ENCODE measurements at regions not wholly inside any gene's neighbourhood (a gene's known extent, or its start where the extent isn't known, plus 50 kb on each side); places are given as distances from the start of the nearest gene placed in this dataset.

DNA sequence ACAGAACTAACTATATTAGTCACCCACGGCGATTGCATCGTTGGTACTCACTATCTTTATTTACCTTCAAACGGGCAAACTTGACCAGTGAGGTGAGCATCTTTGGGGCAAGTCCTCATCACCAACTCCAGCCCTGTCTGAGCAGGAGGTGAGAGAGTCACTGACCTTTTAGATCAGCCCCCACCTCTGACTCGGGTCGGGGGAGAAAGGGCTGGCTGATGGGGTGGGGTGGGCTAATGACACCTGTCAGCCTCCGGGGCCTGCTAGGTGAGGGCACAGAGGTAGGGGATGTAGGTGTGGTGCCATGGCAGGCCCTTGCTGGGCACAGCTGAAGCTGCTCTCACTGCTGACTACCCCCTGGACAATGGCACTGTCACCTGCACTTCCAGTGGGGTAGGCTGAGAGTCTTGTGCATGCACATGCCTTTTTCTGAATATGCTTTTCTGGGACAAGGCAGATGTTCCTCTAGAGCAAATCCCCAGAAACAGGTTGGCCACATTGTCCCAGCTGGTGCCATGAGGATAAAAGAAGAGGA is 359.5 kb upstream of the MKI67 start:
- Histone ChIP-seq H3K27ac (no peak overlapping the region), H3K4me2 (no peak overlapping the region), H3K9ac (no peak overlapping the region), H4K20me1 (no peaks in the 10 kb centered on the region), H3K36me3 (no peaks in the 10 kb centered on the region), H3K27me3 (no peaks in the 10 kb centered on the region), H3K9me3 (no peaks in the 10 kb centered on the region), H3K4me1 (peaks cover 34% of the 10 kb centered on the region), H3K4me3 (no peak overlapping the region)
- no peak for TF ChIP-seq Cebpa-rat (IDR thresholded peaks at IDR 0.05)

DNA sequence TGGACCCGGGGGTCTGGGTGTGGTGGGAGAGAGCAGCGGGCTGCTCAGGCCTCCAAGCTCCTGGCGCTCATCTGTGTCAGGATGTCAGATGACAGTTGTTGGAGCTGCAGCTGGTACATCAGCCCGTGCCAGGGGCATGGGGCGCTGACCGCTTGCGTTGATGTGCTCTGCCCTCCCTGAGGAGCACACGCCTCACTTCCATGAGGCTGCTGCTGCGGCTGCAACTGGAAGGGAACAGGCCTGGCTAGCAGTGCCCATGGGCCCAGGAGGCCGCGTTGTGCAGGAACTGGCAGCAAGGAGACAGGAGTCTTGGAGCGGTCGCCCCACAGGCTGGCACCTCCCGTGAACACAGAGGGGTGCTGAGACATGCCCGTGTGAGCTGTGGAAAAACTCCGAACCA is 361.3 kb upstream of the MKI67 start:
- Histone ChIP-seq H3K36me3 (no peaks in the 10 kb centered on the region), H3K9me3 (no peaks in the 10 kb centered on the region), H3K27me3 (no peaks in the 10 kb centered on the region), H3K4me2 (no peak overlapping the region), H3K9ac (no peak overlapping the region), H3K27ac (no peak overlapping the region), H3K4me3 (no peak overlapping the region), H4K20me1 (no peaks in the 10 kb centered on the region), H3K4me1 (peaks cover 28% of the 10 kb centered on the region)
- TF ChIP-seq Cebpa-rat (IDR thresholded peaks at IDR 0.05): no peak

DNA sequence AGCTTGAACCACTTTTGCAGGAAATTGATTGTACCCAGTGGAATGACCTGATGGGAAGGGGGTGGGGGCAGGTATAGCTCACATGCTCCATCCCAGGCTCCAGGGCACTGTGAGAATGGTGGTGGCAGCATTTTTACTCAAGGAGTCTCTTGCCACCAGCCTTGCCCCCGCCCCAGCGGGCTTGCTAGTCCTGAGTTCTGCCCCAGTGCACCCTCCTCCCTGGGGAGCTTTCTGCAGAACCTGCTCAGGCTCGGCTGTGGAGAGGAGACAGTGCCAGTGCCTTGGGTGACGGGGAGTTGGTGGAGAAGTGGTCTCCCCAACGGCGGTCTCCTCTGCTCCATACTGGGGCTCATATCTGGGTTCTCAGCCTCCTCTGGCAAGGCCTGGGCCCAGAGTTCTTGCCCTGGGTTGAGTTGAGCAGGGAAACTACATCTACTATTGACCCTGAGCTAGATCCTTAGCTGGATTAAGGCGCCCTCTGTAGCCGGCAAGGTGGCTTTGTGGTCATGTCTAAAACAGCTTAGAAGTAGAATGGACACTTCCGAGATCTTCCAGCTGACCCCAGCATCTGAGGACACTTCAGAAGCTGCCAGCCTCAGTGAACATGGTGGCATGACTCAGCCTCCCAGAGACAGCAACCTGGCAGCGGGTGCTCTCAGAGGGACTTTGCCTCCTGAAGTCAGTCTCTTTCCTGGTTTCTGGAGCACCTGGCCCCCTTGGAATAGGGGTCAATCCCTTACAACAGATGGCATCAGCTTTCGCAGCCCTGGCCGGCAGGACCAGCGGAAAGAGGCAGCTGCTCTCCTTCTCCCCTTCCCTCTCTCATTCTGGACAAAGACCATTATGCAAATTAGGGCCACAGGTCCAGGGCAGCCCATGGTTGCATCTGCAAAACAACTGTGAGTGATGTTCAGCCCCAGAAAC is 363.4 kb upstream of the MKI67 start:
- H3K27me3 ChIP-seq: no peaks in the 10 kb centered on the region
- H3K4me1 ChIP-seq: peaks cover 28% of the 10 kb centered on the region
- no peak overlapping the region for H3K9ac ChIP-seq
- no peaks in the 10 kb centered on the region for H3K9me3 ChIP-seq
- H3K4me2 ChIP-seq: peak overlapping the region; percentile 84
- no peak overlapping the region for H3K4me3 ChIP-seq
- no peak overlapping the region for H3K27ac ChIP-seq
- no peak for TF ChIP-seq Cebpa-rat (IDR thresholded peaks at IDR 0.05)
- H3K36me3 ChIP-seq: no peaks in the 10 kb centered on the region
- H4K20me1 ChIP-seq: no peaks in the 10 kb centered on the region

DNA sequence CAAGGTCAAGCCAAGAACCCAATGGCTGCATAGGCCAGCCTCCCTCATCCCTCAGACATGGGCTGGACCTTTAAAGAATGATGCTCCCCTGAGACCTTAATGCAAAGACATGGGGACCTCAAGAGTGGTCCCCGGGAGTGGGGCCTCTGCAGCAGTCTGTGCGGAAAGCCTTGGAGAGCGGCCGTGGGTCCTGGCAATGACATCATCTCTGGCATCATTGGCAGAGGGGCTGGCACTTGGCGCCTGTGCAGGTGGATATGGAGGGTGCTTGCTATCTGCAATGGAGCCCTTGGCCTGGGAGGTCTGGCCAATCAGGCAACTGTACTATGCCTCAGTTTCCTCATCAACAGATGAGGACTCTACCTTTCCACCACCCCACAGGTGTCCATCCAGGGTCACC is 365.5 kb upstream of the MKI67 start:
- no peaks in the 10 kb centered on the region for H3K27me3 ChIP-seq
- no peak overlapping the region for H3K9ac ChIP-seq
- H3K4me1 ChIP-seq: peaks cover 45% of the 10 kb centered on the region
- H3K9me3 ChIP-seq: no peaks in the 10 kb centered on the region
- H3K27ac ChIP-seq: no peak overlapping the region
- H3K36me3 ChIP-seq: no peaks in the 10 kb centered on the region
- no peak for TF ChIP-seq Cebpa-rat (IDR thresholded peaks at IDR 0.05)
- H4K20me1 ChIP-seq: no peaks in the 10 kb centered on the region
- no peak overlapping the region for H3K4me2 ChIP-seq
- H3K4me3 ChIP-seq: no peak overlapping the region

- H3K4me2 ChIP-seq: no peak overlapping the region
- H3K9me3 ChIP-seq: no peaks in the 10 kb centered on the region
- TF ChIP-seq Cebpa-rat (IDR thresholded peaks at IDR 0.05): no peak
- H3K27ac ChIP-seq: no peak overlapping the region
- H4K20me1 ChIP-seq: no peaks in the 10 kb centered on the region
- no peak overlapping the region for H3K4me3 ChIP-seq
- peaks cover 30% of the 10 kb centered on the region for H3K4me1 ChIP-seq
- H3K36me3 ChIP-seq: no peaks in the 10 kb centered on the region
- no peak overlapping the region for H3K9ac ChIP-seq
- H3K27me3 ChIP-seq: no peaks in the 10 kb centered on the region
Measured at GRCh38 chr10:128493811-128494210, 367.6 kb upstream of the MKI67 start.

- H3K9ac ChIP-seq: no peak overlapping the region
- H4K20me1 ChIP-seq: no peaks in the 10 kb centered on the region
- no peaks in the 10 kb centered on the region for H3K9me3 ChIP-seq
- H3K4me3 ChIP-seq: no peak overlapping the region
- H3K27ac ChIP-seq: no peak overlapping the region
- H3K36me3 ChIP-seq: no peaks in the 10 kb centered on the region
- peaks cover 21% of the 10 kb centered on the region for H3K4me1 ChIP-seq
- H3K27me3 ChIP-seq: no peaks in the 10 kb centered on the region
- no peak overlapping the region for H3K4me2 ChIP-seq
- TF ChIP-seq Cebpa-rat (IDR thresholded peaks at IDR 0.05): no peak
Measured at GRCh38 chr10:128494665-128495064, 368.4 kb upstream of the MKI67 start.

DNA sequence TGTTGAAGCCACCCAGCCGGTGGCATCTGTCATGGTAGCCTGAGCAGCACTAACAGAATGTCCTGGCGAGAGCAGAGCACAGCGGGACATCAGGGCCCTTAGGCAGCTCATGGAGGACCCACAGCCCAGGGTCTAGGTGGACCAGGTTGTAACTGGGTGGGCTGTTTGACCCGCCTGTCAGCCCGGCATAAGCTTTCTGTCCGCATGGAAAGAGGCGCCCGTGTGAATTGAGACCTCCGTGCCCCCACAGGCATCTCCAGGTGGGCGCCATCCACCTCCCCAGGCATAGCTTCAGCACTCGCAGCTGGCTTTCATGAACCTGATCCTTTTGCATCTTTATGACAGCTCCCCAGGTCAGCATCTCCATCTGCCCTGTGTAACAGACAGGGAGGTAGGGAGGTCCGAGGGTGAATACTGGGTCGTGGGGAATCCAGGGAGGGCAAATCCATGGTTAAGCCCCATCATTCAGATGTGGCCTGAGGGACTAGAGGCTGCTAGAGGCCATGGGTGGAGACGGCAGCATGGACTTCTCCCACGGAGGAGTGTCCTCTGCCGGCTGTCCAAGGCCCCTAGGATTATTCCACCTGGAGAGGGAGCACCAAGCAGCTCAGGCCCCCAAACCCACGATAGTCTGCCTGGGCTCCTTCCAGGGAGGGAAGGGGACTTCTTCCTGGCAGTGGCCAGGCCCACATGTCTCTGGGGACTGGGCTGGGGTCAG is 371.6 kb upstream of the MKI67 start:
- peaks cover 17% of the 10 kb centered on the region for H3K4me1 ChIP-seq
- H3K27me3 ChIP-seq: no peaks in the 10 kb centered on the region
- H3K27ac ChIP-seq: no peak overlapping the region
- no peak overlapping the region for H3K4me2 ChIP-seq
- no peaks in the 10 kb centered on the region for H3K36me3 ChIP-seq
- no peaks in the 10 kb centered on the region for H4K20me1 ChIP-seq
- no peak overlapping the region for H3K9ac ChIP-seq
- no peak overlapping the region for H3K4me3 ChIP-seq
- TF ChIP-seq Cebpa-rat (IDR thresholded peaks at IDR 0.05): no peak
- H3K9me3 ChIP-seq: no peaks in the 10 kb centered on the region

DNA sequence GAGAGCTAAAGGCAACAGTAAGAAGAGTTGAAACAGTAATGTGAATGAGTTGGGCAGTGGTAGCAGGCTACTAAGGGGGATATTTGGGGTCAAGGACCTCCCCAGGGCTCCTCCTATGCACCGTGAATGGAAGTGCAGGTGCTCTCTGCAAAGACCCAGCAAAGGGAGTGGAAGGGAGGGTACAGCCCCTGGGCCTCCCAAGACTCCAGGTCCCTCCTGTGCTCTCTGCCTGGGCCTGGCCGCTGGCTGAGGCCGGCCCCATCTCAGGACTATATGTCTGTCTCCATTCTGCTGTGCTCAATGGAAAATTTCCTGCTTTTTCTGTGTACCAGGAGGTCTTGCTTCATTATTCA is 372.1 kb upstream of the MKI67 start:
- peaks cover 17% of the 10 kb centered on the region for H3K4me1 ChIP-seq
- no peak for TF ChIP-seq Cebpa-rat (IDR thresholded peaks at IDR 0.05)

GRCh38 chr10:128498746-128499145 is 372.5 kb upstream of the MKI67 start:
- no peak overlapping the region for H3K4me2 ChIP-seq
- TF ChIP-seq Cebpa-rat (IDR thresholded peaks at IDR 0.05): no peak
- H3K4me1 ChIP-seq: peaks cover 17% of the 10 kb centered on the region
- no peak overlapping the region for H3K9ac ChIP-seq
- no peaks in the 10 kb centered on the region for H3K27me3 ChIP-seq
- H3K36me3 ChIP-seq: no peaks in the 10 kb centered on the region
- H3K4me3 ChIP-seq: no peak overlapping the region
- no peaks in the 10 kb centered on the region for H3K9me3 ChIP-seq
- no peak overlapping the region for H3K27ac ChIP-seq
- H4K20me1 ChIP-seq: no peaks in the 10 kb centered on the region

More for the DNA sequence above, 372.1 kb upstream of the MKI67 start:
- no peak overlapping the region for H3K4me2 ChIP-seq
- no peaks in the 10 kb centered on the region for H3K9me3 ChIP-seq
- no peaks in the 10 kb centered on the region for H4K20me1 ChIP-seq
- H3K9ac ChIP-seq: no peak overlapping the region
- no peaks in the 10 kb centered on the region for H3K27me3 ChIP-seq
- H3K27ac ChIP-seq: no peak overlapping the region
- no peak overlapping the region for H3K4me3 ChIP-seq
- no peaks in the 10 kb centered on the region for H3K36me3 ChIP-seq

- Histone ChIP-seq H3K4me3 (no peak overlapping the region), H3K4me1 (peaks cover 17% of the 10 kb centered on the region), H3K36me3 (no peaks in the 10 kb centered on the region), H4K20me1 (no peaks in the 10 kb centered on the region), H3K4me2 (no peak overlapping the region), H3K27ac (no peak overlapping the region), H3K27me3 (no peaks in the 10 kb centered on the region), H3K9me3 (no peaks in the 10 kb centered on the region), H3K9ac (no peak overlapping the region)
- TF ChIP-seq Cebpa-rat (IDR thresholded peaks at IDR 0.05): no peak
Measured at GRCh38 chr10:128499486-128499885, 373.3 kb upstream of the MKI67 start.
